ENCODE measurements at regions not wholly inside any gene's neighbourhood (a gene's known extent, or its start where the extent isn't known, plus 50 kb on each side); places are given as distances from the start of the nearest gene placed in this dataset.

GRCh38 chr6:150656156-150656555, 56.5 kb downstream of the PLEKHG1 start (continued):
- TF ChIP-seq ZNF687 (IDR thresholded peaks at IDR 0.05) (no peak), BACH1 (IDR thresholded peaks at IDR 0.05; ENCODE audit: borderline replicate concordance) (no peak), HSF1 (IDR thresholded peaks at IDR 0.05; ENCODE audit: low read depth, low read length) (no peak), PBX3 (IDR thresholded peaks at IDR 0.05; ENCODE audit: insufficient replicate concordance, low read depth, low read length) (no peak), MXI1 (IDR thresholded peaks at IDR 0.05; ENCODE audit: low read depth, low read length) (no peak), TCF12 (IDR thresholded peaks at IDR 0.05; ENCODE audit: low read depth, low read length) (no peak), HDGF (IDR thresholded peaks at IDR 0.05) (no peak), MYC (IDR thresholded peaks at IDR 0.05; ENCODE audit: insufficient read depth, insufficient read length, insufficient replicate concordance, low read length, severe bottlenecking) (no peak)

Data from GM12878 (cell line).